ENCODE measurements at regions not wholly inside any gene's neighbourhood (a gene's known extent, or its start where the extent isn't known, plus 50 kb on each side); places are given as distances from the start of the nearest gene placed in this dataset.

- H3K27me3 Mint-ChIP-seq (ENCODE audit: unreplicated experiment) = no peaks in the 10 kb centered on the region
- H3K36me3 Mint-ChIP-seq (ENCODE audit: insufficient read depth, unreplicated experiment) = no peaks in the 10 kb centered on the region
- CTCF ChIA-PET = no interaction called here
- no peak overlapping the region for H3K27ac Mint-ChIP-seq (ENCODE audit: unreplicated experiment)
- no peak overlapping the region for H3K4me3 Mint-ChIP-seq (ENCODE audit: low read depth, unreplicated experiment)
- peaks cover 10% of the 10 kb centered on the region for H3K9me3 Mint-ChIP-seq (ENCODE audit: low read depth, unreplicated experiment)
- H3K4me1 Mint-ChIP-seq (ENCODE audit: low read depth, unreplicated experiment) = no peaks in the 10 kb centered on the region
- intact Hi-C loops (cut with micrococcal nuclease; ENCODE audit: unreplicated experiment) = no loop called here
- DNase-seq = no peak
- no TSS peak for BruUV-seq (replicated peaks)
- TF ChIP-seq CTCF (IDR thresholded peaks at IDR 0.05; ENCODE audit: unreplicated experiment) = no peak
These were observed 182.6 kb upstream of the IRS2 start for GRCh38 chr13:109968876-109969577.

- CTCF ChIA-PET = no interaction called here
- no peaks in the 10 kb centered on the region for H3K27me3 Mint-ChIP-seq (ENCODE audit: unreplicated experiment)
- H3K9me3 Mint-ChIP-seq (ENCODE audit: low read depth, unreplicated experiment) = peaks cover 3% of the 10 kb centered on the region
- H3K4me3 Mint-ChIP-seq (ENCODE audit: low read depth, unreplicated experiment) = no peak overlapping the region
- intact Hi-C loops (cut with micrococcal nuclease; ENCODE audit: unreplicated experiment) = no loop called here
- no TSS peak for BruUV-seq (replicated peaks)
- no peak for DNase-seq
- no peak overlapping the region for H3K27ac Mint-ChIP-seq (ENCODE audit: unreplicated experiment)
- no peak for TF ChIP-seq CTCF (IDR thresholded peaks at IDR 0.05; ENCODE audit: unreplicated experiment)
- no peaks in the 10 kb centered on the region for H3K4me1 Mint-ChIP-seq (ENCODE audit: low read depth, unreplicated experiment)
- H3K36me3 Mint-ChIP-seq (ENCODE audit: insufficient read depth, unreplicated experiment) = no peaks in the 10 kb centered on the region
These were observed 177.7 kb upstream of the IRS2 start for GRCh38 chr13:109963960-109964563.

- intact Hi-C loops (cut with micrococcal nuclease; ENCODE audit: unreplicated experiment) = no loop called here
- no peak for DNase-seq
- Mint-ChIP-seq H3K4me3 (ENCODE audit: low read depth, unreplicated experiment) (no peak overlapping the region), H3K27ac (ENCODE audit: unreplicated experiment) (no peak overlapping the region), H3K4me1 (ENCODE audit: low read depth, unreplicated experiment) (no peaks in the 10 kb centered on the region), H3K9me3 (ENCODE audit: low read depth, unreplicated experiment) (peaks cover 3% of the 10 kb centered on the region), H3K36me3 (ENCODE audit: insufficient read depth, unreplicated experiment) (no peaks in the 10 kb centered on the region), H3K27me3 (ENCODE audit: unreplicated experiment) (no peaks in the 10 kb centered on the region)
- no TSS peak for BruUV-seq (replicated peaks)
- CTCF ChIA-PET = no interaction called here
- TF ChIP-seq CTCF (IDR thresholded peaks at IDR 0.05; ENCODE audit: unreplicated experiment) = no peak
These were observed 177.0 kb upstream of the IRS2 start for GRCh38 chr13:109963384-109963783.

- no peak overlapping the region for H3K27ac Mint-ChIP-seq (ENCODE audit: unreplicated experiment)
- no peaks in the 10 kb centered on the region for H3K36me3 Mint-ChIP-seq (ENCODE audit: insufficient read depth, unreplicated experiment)
- no peak for TF ChIP-seq CTCF (IDR thresholded peaks at IDR 0.05; ENCODE audit: unreplicated experiment)
- intact Hi-C loops (cut with micrococcal nuclease; ENCODE audit: unreplicated experiment) = no loop called here
- no peaks in the 10 kb centered on the region for H3K4me1 Mint-ChIP-seq (ENCODE audit: low read depth, unreplicated experiment)
- H3K9me3 Mint-ChIP-seq (ENCODE audit: low read depth, unreplicated experiment) = no peaks in the 10 kb centered on the region
- no TSS peak for BruUV-seq (replicated peaks)
- no peak for DNase-seq
- no peak overlapping the region for H3K4me3 Mint-ChIP-seq (ENCODE audit: low read depth, unreplicated experiment)
- CTCF ChIA-PET = no interaction called here
- H3K27me3 Mint-ChIP-seq (ENCODE audit: unreplicated experiment) = no peaks in the 10 kb centered on the region
These were observed 173.5 kb upstream of the IRS2 start for GRCh38 chr13:109959903-109960302.

All from Calu3 (cell line).